ENCODE measurements at regions not wholly inside any gene's neighbourhood (a gene's known extent, or its start where the extent isn't known, plus 50 kb on each side); places are given as distances from the start of the nearest gene placed in this dataset.

DNA sequence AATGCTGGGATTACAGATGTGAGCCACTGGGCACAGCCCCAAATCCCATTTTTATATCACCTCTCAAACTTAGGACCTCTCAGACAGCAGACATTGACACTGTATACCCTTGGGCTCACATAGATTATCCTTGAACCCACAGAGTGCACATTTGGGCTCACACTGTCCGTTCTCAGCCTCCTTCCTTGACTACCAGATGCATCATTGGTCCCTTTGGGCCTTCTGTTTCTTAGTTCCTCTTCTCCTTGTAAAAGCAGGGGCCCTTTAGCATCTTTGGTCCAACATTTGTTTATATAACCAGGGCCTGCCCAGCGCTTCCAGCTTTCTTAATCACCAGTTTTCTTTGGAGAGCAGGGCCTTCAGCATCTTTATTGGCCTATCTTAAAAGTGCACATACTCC is 126.2 kb downstream of the SEC61B start:
- TF ChIP-seq, protein P1, sequence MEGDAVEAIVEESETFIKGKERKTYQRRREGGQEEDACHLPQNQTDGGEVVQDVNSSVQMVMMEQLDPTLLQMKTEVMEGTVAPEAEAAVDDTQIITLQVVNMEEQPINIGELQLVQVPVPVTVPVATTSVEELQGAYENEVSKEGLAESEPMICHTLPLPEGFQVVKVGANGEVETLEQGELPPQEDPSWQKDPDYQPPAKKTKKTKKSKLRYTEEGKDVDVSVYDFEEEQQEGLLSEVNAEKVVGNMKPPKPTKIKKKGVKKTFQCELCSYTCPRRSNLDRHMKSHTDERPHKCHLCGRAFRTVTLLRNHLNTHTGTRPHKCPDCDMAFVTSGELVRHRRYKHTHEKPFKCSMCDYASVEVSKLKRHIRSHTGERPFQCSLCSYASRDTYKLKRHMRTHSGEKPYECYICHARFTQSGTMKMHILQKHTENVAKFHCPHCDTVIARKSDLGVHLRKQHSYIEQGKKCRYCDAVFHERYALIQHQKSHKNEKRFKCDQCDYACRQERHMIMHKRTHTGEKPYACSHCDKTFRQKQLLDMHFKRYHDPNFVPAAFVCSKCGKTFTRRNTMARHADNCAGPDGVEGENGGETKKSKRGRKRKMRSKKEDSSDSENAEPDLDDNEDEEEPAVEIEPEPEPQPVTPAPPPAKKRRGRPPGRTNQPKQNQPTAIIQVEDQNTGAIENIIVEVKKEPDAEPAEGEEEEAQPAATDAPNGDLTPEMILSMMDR (IDR thresholded peaks at IDR 0.05; ENCODE audit: low read length) = no peak
- TF ChIP-seq EZH2 (IDR thresholded peaks at IDR 0.05; ENCODE audit: borderline replicate concordance, low read length) = no peak
